ENCODE measurements at regions not wholly inside any gene's neighbourhood (a gene's known extent, or its start where the extent isn't known, plus 50 kb on each side); places are given as distances from the start of the nearest gene placed in this dataset.

DNA sequence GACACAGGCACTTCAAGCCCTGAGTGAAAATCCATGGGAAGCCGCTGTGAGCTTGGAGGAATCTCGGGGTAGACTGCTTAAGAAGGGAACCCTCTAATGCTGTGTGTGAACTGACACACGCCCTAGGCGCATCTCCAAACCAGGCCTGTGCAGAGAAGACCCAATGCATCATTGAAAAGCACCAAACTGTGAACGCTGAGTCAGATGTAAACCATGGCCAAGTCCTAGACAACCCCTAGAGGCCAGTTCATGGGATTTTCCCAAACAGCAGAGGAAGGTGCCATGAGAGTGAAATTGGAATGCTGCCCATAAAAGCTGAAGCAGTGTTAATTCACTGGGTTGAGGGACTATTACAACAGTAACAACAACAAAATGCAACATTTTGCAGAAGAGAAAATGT is 296.5 kb downstream of the SMOC2 start:
- peak; percentile 10 for DNase-seq

- DNase-seq = no peak
Observed at GRCh38 chr6:168737014-168737413, 296.0 kb downstream of the SMOC2 start.

GRCh38 chr6:168736039-168736438 is 295.1 kb downstream of the SMOC2 start:
- no peak for DNase-seq

- DNase-seq = no peak
Observed at GRCh38 chr6:168735268-168735949, 294.4 kb downstream of the SMOC2 start.

DNA sequence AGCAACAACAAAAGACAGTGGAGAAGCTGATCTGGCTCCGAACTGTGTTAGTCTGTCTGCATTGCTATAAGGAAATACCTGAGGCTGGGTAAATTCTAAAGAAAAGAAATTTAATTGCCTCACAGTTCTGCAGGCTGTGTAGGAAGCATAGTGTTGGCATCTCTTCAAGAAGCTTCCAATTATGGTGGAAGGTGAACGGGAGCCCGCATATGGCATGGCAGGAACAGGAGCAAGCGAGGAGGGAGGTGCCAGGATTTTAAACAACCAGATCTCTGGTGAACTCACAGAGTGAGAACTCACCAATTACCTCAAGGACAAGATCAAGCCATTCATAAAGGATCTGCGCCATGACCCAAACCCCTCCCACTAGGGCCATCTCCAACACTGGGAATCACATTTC is 293.5 kb downstream of the SMOC2 start:
- peak; percentile 85 for DNase-seq

DNA sequence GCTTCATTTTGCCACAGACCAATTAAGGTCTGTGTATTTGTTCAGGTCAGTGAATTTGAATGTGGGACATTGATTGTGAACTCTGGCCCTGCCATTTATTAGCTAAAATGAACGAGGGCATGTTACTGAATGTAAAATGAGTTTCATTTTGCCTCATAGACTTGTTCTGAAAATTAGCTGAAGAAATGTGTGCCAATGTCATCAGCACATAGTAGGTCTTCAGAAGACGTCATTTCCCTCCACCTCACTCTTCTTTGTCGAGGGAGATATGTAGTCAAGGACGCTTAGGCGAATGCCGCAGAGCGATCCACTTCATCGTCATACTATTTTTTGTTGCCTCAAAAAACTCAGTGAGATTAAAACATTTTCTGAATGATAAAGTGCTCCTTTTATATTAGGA is 291.7 kb downstream of the SMOC2 start:
- no peak for DNase-seq

DNA sequence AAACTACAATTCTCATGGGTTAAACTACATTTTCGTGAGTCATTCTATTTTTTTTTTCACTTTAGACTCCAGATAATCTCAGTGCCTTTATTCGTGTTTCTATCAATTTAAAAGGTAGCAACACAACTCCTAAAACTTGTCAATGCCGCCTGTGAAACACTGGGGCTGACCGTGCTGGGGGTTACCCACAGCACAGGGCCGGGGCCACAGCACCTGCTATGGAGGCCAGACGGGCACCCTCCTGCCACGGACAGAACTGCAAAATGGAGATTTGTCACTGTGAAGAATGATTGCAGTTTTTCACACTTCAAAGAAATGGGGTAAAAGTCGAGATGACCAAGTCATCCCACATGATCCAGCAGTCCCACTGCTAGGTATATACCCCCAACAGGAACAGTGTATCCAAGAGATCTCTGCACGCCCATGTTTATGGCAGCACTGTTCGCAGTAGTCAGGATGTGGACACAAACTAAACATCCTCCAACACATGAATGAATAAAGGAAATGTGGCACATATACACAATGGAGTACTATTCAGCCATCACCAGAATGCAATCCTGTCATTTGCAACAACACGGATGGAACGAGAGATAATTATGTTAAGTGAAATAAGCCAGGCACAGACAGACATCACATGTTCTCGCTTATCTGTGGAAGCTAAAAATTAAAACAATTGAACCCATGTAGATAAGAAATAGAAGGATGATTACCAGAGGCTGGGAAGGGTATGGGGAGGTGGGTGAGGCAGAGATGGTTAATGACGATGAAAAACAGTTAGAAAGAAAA is 290.1 kb downstream of the SMOC2 start:
- DNase-seq = no peak

GRCh38 chr6:168728056-168728455 is 287.1 kb downstream of the SMOC2 start:
- DNase-seq = no peak

- peak; percentile 59 for DNase-seq
Observed at GRCh38 chr6:168726312-168726856, 285.4 kb downstream of the SMOC2 start.

DNA sequence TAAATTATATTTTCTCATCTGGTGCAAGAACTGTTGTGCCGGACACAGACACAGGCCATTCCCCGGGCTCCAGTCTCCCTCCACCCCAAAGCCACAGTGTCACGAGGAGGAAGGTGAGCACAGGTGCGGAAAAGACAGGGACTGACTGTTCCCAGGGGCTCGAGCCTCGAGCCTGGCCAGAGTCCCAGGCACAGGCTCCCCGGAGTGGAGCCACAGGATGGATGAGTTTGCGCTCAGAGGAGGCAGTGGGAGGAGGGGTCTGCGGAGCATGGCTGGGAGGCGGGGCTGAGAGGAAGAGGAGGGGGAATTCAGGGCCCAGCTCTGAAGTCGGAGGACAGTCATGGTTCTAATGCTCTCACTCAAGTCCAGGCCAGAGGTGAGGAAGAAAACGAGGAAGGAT is 284.8 kb downstream of the SMOC2 start:
- peak; percentile 82 for DNase-seq

DNA sequence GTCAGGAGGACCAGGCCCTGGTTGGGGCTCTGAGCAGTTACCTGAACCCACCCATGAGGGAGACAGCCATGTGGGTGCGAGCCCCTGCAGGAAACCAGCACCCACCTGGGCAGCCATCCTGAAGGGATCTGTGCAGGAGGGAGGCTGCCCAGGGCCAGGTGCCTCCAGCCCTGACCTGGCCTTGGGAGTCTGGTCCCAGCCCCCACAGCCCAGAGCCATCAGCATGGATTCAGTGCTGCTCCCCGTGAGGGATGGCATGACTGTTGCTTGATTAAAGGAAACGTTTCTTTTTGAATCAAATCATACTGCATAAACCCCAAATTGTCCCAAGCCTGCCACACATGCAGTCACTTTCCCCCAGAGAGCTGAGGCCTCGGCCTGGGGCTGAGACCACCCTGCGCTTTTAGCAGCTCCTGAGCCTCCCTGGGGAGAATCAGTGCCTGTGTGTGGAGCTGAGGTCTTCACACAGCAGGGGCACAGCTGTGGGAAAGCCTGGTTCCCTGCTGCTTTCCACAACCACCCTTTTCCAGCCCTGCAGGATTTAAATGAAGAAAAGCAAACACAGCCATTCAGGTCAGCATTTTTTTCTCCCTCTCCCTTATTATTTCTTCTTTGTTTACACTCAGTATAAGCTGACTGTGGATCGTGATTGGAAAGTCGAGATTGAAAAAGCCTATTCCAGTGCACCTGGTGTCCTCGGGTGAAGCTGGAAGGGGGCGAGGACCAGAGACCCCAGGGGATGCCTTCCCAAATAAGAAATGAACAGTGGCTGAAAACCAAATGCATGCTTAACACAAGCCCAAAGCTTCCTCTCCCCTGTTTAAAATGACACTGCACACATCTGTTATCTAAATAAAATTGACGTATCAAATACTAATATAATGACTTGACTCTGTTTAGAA is 283.9 kb downstream of the SMOC2 start:
- DNase-seq = peak; percentile 93

DNA sequence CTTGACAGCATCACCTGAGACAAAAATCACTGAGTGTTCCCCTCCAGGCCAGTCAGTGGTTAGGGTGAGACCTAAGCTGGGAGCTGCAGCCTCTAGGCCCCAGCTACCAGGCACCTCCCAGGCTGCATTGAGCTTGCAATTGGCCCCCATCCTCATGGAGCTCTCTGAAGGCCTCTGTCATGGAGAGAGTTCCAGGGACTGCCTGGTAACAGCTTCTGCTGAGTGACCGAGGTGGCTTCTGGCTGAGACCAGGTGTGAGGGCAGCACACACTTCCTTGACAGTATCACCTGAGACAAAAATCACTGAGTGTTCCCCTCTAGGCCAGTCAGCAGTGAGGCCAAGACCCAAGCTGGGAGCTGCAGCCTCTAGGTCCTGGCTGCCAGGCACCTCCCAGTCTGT is 283.0 kb downstream of the SMOC2 start:
- no peak for DNase-seq

DNA sequence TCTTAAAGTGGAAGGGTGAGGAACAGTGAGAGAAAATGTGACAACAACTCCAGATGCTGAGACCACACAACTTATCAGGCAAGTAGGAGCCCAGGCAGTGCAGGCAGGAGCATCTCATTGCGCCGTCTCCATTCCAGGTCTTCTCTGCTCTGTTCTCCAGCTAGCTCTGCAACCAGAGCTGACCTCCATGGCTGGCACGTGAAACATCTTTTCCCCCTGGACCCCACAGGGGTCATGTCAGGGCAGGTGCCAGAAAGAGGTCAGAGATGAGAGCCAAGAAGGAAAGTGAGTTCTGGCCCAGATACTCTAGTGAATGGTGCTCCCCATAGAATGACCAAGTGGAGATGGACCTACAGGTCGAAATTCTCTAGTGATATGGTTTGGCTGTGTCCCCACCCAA is 281.4 kb downstream of the SMOC2 start:
- no peak for DNase-seq

DNA sequence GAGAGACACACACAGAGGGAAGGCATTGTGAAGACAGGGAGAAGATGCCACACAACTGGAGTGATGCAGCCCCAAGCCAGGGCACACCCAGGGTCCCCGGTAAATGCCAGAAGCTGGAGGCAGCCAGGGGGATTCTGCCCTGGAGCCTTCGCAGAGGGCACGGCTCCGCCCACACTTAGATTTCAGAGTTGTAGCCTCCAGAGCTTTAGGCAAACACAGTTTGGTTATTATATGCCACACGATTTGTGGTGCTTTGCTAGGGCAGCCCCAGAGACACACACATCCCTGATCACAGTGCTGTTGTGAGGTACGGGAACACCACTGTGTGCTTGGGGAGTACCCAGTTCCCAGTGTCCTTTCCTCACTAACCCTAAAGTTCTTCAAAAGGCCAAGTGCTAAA is 280.6 kb downstream of the SMOC2 start:
- DNase-seq = no peak

DNA sequence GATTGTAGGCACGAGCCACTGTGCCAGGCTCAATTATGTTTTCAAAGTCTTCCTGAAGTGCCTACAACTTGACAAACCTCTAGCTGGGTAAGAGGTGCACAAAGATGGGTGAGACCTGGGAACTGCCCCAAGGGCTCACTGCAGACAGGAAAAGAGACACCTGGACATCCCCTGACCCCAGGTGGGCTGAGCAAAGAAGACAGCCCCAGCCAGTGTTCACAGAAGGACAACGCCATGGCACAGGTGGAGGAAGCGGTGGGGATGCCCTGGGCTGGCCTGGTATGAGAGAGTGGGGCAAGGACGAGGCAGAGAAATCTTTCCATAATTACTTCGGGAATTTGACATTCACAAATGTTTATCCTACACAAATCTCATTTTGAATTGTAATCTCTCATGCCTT is 278.9 kb downstream of the SMOC2 start:
- DNase-seq = no peak

GRCh38 chr6:168718821-168719475 is 278.0 kb downstream of the SMOC2 start:
- DNase-seq = no peak

Measured in NCI-H1092 treated with DMSO at 0.1 percent for 48 hours (cell line).